GM21786 (cell line): ENCODE measurements at regions not wholly inside any gene's neighbourhood (a gene's known extent, or its start where the extent isn't known, plus 50 kb on each side); places are given as distances from the start of the nearest gene placed in this dataset.
"Not testable (repeated sequence)": the region's sequence is repeated elsewhere in the genome, so short reads cannot be mapped to it uniquely, and the experiment has no call there.

Experiments used
- ATAC-seq: cut with Tn5 transposase; IDR thresholded peaks from one replicate; pipeline ENCODE4 v1.9.1; 2021; ENCODE audit not compliant: unreplicated experiment

GRCh38 chr6:50959081-50959641 lies 140.5 kb downstream of the TFAP2B start:
- ATAC-seq = no peak

DNA sequence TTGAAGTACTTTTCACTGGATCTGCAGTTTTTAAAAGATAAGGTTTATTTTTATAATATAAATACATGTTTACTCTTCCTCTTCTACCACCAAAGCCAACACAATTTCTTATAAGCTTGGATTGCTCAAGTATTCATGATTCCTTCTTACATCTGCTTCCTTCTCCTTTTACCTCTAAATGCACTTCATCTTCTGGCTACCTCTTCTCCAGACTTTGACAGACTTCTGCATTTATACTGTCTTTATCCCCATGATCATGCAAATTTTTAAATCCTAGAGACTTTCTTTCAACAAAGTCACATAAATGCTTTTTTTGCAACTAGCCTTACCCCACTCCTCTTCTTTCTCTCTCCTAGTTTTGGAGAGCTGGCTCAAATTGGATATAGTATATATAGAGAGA lies 142.9 kb downstream of the TFAP2B start:
- ATAC-seq = no peak

DNA sequence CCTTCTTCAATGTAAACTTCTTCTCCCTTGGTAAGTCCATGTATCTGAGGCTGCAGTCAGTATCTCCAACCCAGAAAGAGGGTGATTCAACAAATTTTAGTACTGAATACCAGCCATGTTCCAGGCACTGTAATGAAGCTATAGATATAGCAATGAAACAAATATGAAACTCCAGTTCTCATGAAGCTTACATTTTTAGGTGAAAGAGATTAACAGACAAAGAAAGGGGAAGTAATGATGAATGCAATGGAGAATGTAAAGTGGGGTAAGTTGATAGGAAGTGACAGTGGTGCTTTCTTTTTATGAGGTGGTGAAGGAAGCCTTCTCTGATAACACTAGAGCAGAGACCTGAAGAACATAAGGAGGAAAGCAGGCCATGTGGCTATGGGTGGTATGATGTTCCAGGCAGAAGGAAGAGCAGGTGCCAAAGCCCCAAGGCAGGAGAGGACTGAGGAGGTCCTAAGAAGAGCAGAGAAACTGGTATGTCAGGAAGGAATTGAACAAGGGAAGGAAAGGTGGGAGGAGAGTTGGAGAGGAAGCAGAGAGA lies 143.6 kb downstream of the TFAP2B start:
- no peak for ATAC-seq

DNA sequence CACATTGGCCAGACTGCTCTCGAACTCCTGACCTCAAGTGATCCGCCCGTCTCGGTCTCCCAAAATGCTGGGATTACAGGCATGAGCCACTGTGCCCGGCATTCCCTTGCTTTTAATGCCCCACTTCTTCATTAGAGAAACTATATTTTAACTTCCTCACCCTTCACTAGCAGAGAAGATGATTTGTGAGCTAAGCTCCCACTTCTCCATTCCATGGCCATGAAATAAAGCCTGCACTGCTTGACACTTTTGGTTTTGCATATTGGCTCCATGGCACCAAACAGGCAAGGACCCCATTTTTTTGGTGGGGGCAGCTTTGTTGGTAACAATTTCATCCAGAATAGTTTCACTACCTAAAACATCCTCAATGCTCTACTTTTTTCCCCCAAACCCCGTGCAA lies 145.3 kb downstream of the TFAP2B start:
- no peak for ATAC-seq

GRCh38 chr6:50965495-50965894 lies 146.8 kb downstream of the TFAP2B start:
- ATAC-seq = no peak

GRCh38 chr6:50966532-50966931 lies 147.9 kb downstream of the TFAP2B start:
- ATAC-seq = peak; percentile 93

GRCh38 chr6:50966986-50967385 lies 148.3 kb downstream of the TFAP2B start:
- ATAC-seq = no peak

DNA sequence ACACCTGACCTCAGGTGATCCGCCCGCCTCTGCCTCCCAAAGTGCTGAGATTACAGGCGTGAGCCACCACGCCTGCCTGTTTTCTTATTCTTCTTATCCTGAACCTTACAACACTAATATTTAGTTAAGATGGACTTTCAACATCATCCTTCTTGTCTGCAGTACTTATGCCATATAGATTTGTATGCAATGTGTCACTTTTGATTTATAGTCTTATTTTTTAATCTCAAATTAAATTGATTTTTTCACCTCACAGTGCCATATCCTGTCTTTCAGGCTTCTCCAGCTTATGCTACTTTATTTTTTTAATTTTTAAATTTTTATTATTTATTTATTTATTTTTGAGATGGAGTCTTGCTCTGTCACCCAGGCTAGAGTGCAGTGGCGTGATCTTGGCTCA lies 149.6 kb downstream of the TFAP2B start:
- not testable (repeated sequence) for ATAC-seq

GRCh38 chr6:50970908-50971307 lies 152.2 kb downstream of the TFAP2B start:
- no peak for ATAC-seq

GRCh38 chr6:50973464-50973863 lies 154.8 kb downstream of the TFAP2B start:
- no peak for ATAC-seq

- ATAC-seq = no peak
Measured at GRCh38 chr6:50974319-50974718, 155.6 kb downstream of the TFAP2B start.

- no peak for ATAC-seq
Measured at GRCh38 chr6:50975216-50975615, 156.5 kb downstream of the TFAP2B start.

DNA sequence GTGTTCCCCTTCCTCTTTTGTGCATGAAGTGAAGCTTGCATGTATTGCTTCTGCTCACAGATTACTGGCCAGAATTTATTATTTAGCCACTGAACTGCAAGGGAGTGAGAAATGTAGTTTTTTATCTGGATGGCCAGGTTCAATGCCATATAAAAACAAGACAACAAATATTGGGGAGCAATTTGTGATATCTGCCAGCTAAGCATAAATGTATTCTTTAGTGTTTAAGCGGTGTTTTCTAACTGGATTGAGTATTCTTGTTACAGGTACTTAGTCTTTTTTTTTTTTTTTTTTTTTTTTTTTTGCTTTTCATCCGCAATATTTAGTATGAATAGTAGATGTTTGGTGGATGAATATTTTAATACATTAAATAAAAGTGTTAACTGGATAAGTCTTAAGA lies 158.2 kb downstream of the TFAP2B start:
- ATAC-seq = no peak

- no peak for ATAC-seq
Measured at GRCh38 chr6:50977796-50978195, 159.1 kb downstream of the TFAP2B start.

DNA sequence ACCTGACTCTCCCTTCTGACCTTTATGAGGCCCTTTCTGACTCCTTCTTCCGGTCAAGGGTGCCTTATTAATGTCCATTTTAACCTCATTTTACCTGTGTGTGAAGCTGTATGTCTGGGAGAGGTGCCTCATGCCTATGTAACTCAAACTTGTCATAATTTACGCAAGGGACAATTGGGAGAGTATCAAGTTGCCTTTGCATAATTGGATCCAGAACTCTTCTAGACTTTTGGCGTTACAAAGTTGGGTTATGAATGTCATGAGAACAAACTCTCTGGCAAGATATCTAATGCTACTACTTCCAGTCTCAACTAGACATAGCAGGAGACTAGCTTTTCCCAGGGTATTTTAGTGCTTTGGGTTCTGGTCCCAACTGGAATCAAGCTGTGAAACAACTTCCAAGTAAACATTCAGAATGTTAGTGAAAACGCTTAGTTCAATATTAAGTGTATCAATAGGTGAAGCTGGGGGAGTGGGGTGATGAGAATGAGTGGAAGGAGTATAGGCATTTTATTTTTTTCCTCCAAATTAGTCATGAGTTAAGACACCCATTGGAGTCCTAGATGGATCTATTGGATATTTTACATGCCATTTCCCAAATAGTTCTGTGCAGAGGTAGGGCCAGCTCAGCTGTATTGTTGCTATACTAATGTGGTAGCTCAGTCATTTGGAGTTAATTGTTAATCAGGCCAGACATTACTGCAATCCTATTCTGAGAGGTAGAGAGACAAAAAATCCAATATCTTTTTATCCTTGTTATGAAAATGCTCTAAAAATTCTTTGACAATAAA lies 159.9 kb downstream of the TFAP2B start:
- ATAC-seq = no peak

- no peak for ATAC-seq
Measured at GRCh38 chr6:50979171-50979525, 160.5 kb downstream of the TFAP2B start.

- ATAC-seq = no peak
Measured at GRCh38 chr6:50984135-50984534, 165.5 kb downstream of the TFAP2B start.

GRCh38 chr6:50986319-50986718 lies 167.6 kb downstream of the TFAP2B start:
- ATAC-seq = no peak

GRCh38 chr6:50989123-50989522 lies 170.5 kb downstream of the TFAP2B start:
- no peak for ATAC-seq

DNA sequence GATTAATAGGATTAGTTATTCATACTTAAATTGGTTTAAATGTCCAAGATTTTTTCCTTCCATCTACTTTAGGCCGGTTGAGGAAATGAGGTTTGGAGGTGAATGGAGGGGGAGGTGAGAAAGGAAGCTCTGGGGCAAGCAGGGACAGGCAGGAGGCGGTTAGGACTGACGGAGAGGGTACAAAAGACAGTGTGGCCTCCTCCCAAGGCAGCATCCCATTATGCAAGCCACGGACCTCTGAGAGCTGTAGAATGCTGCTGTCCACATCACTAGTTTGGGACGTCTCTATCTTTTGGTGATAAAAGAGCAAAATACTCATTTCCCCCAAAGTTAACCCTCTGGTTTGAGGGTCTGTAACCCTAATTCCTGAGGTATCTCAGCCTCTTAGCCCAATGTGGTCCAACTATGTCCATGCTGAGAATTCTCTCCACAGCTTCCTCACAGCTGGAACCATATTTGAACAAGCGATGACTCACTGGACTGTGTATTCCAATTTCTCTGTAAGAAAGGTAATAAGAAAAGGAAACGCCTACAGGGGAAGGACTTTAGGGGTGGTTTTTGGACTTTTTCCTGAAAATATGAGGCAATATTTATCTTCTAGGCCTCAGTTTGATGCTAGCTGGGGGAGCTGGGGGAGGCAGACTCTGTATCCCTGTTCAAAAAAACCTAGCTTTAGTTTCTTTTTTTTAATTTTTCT lies 172.2 kb downstream of the TFAP2B start:
- ATAC-seq = no peak

DNA sequence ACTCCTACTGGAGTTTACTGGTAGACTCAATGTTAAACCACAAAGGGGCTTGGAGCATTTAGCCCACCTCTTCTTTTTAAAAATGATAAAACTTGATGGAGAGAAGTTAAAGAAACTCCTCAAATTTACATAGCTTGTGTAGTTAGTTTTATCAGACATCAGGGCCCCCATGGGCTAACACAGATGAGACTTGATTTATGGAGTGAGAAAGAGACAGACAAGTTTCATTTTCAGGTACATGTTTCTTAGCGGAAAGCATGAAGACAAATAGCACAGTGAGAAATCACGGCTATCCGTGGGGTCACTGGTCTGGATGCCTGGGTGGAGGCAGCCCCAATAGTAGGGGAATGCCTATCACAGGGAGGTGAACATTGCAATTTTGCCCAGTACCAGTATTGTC lies 173.6 kb downstream of the TFAP2B start:
- no peak for ATAC-seq
